HEK293 (cell line): ENCODE measurements at regions not wholly inside any gene's neighbourhood (a gene's known extent, or its start where the extent isn't known, plus 50 kb on each side); places are given as distances from the start of the nearest gene placed in this dataset.

ENCODE experiments used
- CTCF ChIA-PET: fragments of 350-600 bp; formaldehyde crosslinking; extraction: SDS; loops from one replicate; lab custom pipeline; 2021; ENCODE audit warnings: antibody characterized with exemption; lab: Yijun Ruan, JAX
- POLR2A ChIA-PET: fragments of 300-600 bp; formaldehyde crosslinking; extraction: SDS; loops from one replicate; lab custom pipeline; 2020; ENCODE audit warnings: antibody characterized with exemption, inconsistent platforms; lab: Yijun Ruan, JAX
- H3K27ac ChIP-seq: fragments of 200-500 bp; sonication (Bioruptor generic); 2 replicates; pipeline ENCODE4 v1.5.1; 2014; ENCODE audit warnings: low read depth, low read length, control low read depth, inconsistent platforms; ENCODE audit errors: extremely low read depth
- H3K36me3 ChIP-seq, 2 experiments: fragments of 200-500 bp in 1 of 2; sonication (Bioruptor generic) in 1 of 2; 1 replicate in 1 of 2; 2 replicates in 1 of 2; pipeline ENCODE4 v1.5.1; 2014 to 2017; ENCODE audit warnings: inconsistent platforms in 2 of 2, low read length in 2 of 2; ENCODE audit not compliant: control insufficient read depth in 2 of 2, insufficient read depth in 1 of 2
- H3K4me1 ChIP-seq: fragments of 200-500 bp; sonication (Bioruptor generic); 2 replicates; pipeline ENCODE4 v1.5.1; 2014; ENCODE audit warnings: mild to moderate bottlenecking, low read length, inconsistent platforms; ENCODE audit not compliant: control insufficient read depth, insufficient read depth
- H3K4me3 ChIP-seq: 2 replicates; pipeline ENCODE4 v1.5.1; 2011; ENCODE audit warnings: low read depth, mild to moderate bottlenecking, control low read depth, low read length, moderate library complexity
- H3K9me3 ChIP-seq: fragments of 200-500 bp; sonication (Bioruptor generic); 2 replicates; pipeline ENCODE4 v1.5.1; 2014; ENCODE audit warnings: low read depth, low read length, inconsistent platforms; ENCODE audit not compliant: control insufficient read depth, insufficient read depth
- AEBP2 ChIP-seq: fragments of 450-650 bp; formaldehyde crosslinking; IDR thresholded peaks from 2 replicates; pipeline ENCODE4 v1.5.1; 2016; ENCODE audit warnings: missing biosample characterization, missing genetic modification characterization, borderline replicate concordance
- HOXC10 ChIP-seq: sonication (generic); formaldehyde crosslinking; IDR thresholded peaks from 2 replicates; pipeline ENCODE4 v1.8.1; 2023; ENCODE audit warnings: mild to moderate bottlenecking, missing genetic modification reagents
- ZNF121 ChIP-seq: fragments of 450-650 bp; formaldehyde crosslinking; IDR thresholded peaks from 2 replicates; pipeline ENCODE4 v1.5.1; 2016; ENCODE audit warnings: missing biosample characterization, missing genetic modification characterization
- ZNF174 ChIP-seq: fragments of 450-650 bp; formaldehyde crosslinking; IDR thresholded peaks from 2 replicates; pipeline ENCODE4 v1.5.0; 2017; ENCODE audit warnings: missing biosample characterization, mild to moderate bottlenecking, missing genetic modification characterization
- ZNF221 ChIP-seq: fragments of 450-650 bp; formaldehyde crosslinking; IDR thresholded peaks from 2 replicates; pipeline ENCODE4 v1.5.1; 2017; ENCODE audit warnings: missing biosample characterization, missing genetic modification characterization, borderline replicate concordance
- ZNF302 ChIP-seq: fragments of 450-650 bp; formaldehyde crosslinking; IDR thresholded peaks from 2 replicates; pipeline ENCODE4 v1.5.1; 2016; ENCODE audit warnings: missing biosample characterization, missing genetic modification characterization, low read depth
- ZNF341 ChIP-seq: fragments of 450-650 bp; formaldehyde crosslinking; IDR thresholded peaks from 2 replicates; pipeline ENCODE4; 2016; ENCODE audit warnings: low read depth, missing biosample characterization, missing genetic modification characterization
- ZNF350 ChIP-seq: fragments of 450-650 bp; formaldehyde crosslinking; IDR thresholded peaks from 2 replicates; pipeline ENCODE4 v1.5.0; 2017; ENCODE audit warnings: missing biosample characterization, mild to moderate bottlenecking, missing genetic modification characterization
- ZNF449 ChIP-seq: fragments of 450-650 bp; formaldehyde crosslinking; IDR thresholded peaks from 2 replicates; pipeline ENCODE4 v1.5.1; 2017; ENCODE audit warnings: missing biosample characterization, mild to moderate bottlenecking, missing genetic modification characterization, moderate library complexity
- ZNF530 ChIP-seq: fragments of 450-650 bp; formaldehyde crosslinking; IDR thresholded peaks from 2 replicates; pipeline ENCODE4 v1.5.1; 2016; ENCODE audit warnings: low read depth, missing biosample characterization, missing genetic modification characterization
- ZNF624 ChIP-seq: fragments of 450-650 bp; formaldehyde crosslinking; IDR thresholded peaks from 2 replicates; pipeline ENCODE4 v1.5.1; 2017; ENCODE audit warnings: missing biosample characterization, missing genetic modification characterization
- ZNF654 ChIP-seq: fragments of 450-650 bp; formaldehyde crosslinking; IDR thresholded peaks from 2 replicates; pipeline ENCODE4 v1.5.1; 2016; ENCODE audit warnings: low read depth, missing biosample characterization, missing genetic modification characterization
- ZNF670 ChIP-seq: fragments of 450-650 bp; formaldehyde crosslinking; IDR thresholded peaks from 2 replicates; pipeline ENCODE4 v1.5.1; 2016; ENCODE audit warnings: missing biosample characterization, missing genetic modification characterization, low read depth
- TF ChIP-seq, protein P1 (sequence below): fragments of 450-650 bp; formaldehyde crosslinking; IDR thresholded peaks from 2 replicates; pipeline ENCODE4 v1.5.1; 2017; ENCODE audit warnings: missing biosample characterization, missing genetic modification characterization
- TF ChIP-seq, protein P2 (sequence below): fragments of 450-650 bp; formaldehyde crosslinking; optimal IDR thresholded peaks from 2 replicates; pipeline ENCODE3; 2016; ENCODE audit warnings: missing biosample characterization, mild to moderate bottlenecking, missing genetic modification characterization
- TF ChIP-seq, protein P3 (sequence below): fragments of 450-650 bp; formaldehyde crosslinking; IDR thresholded peaks from 2 replicates; pipeline ENCODE4 v1.5.1; 2016; ENCODE audit warnings: missing biosample characterization, missing genetic modification characterization, low read depth

- Histone ChIP-seq H3K4me1 (no peaks in the 10 kb centered on the region), H3K4me3 (no peak overlapping the region), H3K9me3 (no peaks in the 10 kb centered on the region), H3K27ac (no peak overlapping the region), H3K36me3 (no peaks in the 10 kb centered on the region)
- TF ChIP-seq, protein P1, sequence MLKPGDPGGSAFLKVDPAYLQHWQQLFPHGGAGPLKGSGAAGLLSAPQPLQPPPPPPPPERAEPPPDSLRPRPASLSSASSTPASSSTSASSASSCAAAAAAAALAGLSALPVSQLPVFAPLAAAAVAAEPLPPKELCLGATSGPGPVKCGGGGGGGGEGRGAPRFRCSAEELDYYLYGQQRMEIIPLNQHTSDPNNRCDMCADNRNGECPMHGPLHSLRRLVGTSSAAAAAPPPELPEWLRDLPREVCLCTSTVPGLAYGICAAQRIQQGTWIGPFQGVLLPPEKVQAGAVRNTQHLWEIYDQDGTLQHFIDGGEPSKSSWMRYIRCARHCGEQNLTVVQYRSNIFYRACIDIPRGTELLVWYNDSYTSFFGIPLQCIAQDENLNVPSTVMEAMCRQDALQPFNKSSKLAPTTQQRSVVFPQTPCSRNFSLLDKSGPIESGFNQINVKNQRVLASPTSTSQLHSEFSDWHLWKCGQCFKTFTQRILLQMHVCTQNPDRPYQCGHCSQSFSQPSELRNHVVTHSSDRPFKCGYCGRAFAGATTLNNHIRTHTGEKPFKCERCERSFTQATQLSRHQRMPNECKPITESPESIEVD: no peak
- TF ChIP-seq ZNF530 (tag by site-specific recombination) (no peak), ZNF654 (tag by site-specific recombination) (no peak), ZNF624 (no peak), ZNF670 (tag by site-specific recombination) (no peak), AEBP2 (tag by site-specific recombination) (no peak), ZNF174 (no peak), ZNF341 (tag by site-specific recombination) (no peak), HOXC10 (CRISPR knock-in tag) (no peak), ZNF350 (no peak), ZNF121 (no peak)
- TF ChIP-seq, protein P2, sequence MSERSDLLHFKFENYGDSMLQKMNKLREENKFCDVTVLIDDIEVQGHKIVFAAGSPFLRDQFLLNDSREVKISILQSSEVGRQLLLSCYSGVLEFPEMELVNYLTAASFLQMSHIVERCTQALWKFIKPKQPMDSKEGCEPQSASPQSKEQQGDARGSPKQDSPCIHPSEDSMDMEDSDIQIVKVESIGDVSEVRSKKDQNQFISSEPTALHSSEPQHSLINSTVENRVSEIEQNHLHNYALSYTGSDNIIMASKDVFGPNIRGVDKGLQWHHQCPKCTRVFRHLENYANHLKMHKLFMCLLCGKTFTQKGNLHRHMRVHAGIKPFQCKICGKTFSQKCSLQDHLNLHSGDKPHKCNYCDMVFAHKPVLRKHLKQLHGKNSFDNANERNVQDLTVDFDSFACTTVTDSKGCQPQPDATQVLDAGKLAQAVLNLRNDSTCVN (tag by site-specific recombination): no peak
- CTCF ChIA-PET: no interaction called here
- POLR2A ChIA-PET: no interaction called here
Observed at GRCh38 chr2:129742415-129743180, 236.9 kb upstream of the RAB6C start.

- ChIA-PET POLR2A (no interaction called here), CTCF (interaction anchor here (0.6 kb wide), 1 partner anchor 140 kb away, joined by 3 read pairs; no protein-coding TSS in a partner anchor)
- no peak overlapping the region for H3K27ac ChIP-seq
- no peaks in the 10 kb centered on the region for H3K4me1 ChIP-seq
- no peak overlapping the region for H3K4me3 ChIP-seq
- H3K36me3 ChIP-seq: no peaks in the 10 kb centered on the region
- no peaks in the 10 kb centered on the region for H3K9me3 ChIP-seq
- no peak for TF ChIP-seq ZNF221 (tag by site-specific recombination)
- TF ChIP-seq, protein P3, sequence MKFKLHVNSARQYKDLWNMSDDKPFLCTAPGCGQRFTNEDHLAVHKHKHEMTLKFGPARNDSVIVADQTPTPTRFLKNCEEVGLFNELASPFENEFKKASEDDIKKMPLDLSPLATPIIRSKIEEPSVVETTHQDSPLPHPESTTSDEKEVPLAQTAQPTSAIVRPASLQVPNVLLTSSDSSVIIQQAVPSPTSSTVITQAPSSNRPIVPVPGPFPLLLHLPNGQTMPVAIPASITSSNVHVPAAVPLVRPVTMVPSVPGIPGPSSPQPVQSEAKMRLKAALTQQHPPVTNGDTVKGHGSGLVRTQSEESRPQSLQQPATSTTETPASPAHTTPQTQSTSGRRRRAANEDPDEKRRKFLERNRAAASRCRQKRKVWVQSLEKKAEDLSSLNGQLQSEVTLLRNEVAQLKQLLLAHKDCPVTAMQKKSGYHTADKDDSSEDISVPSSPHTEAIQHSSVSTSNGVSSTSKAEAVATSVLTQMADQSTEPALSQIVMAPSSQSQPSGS (tag by site-specific recombination): no peak
- no peak for TF ChIP-seq ZNF302 (tag by site-specific recombination)
- no peak for TF ChIP-seq ZNF449 (tag by site-specific recombination)
- TF ChIP-seq, all 188 proteins: peak for 0
Observed at GRCh38 chr2:129744141-129744540, 235.3 kb upstream of the RAB6C start.
